AG10803 (cell line): ENCODE measurements at regions not wholly inside any gene's neighbourhood (a gene's known extent, or its start where the extent isn't known, plus 50 kb on each side); places are given as distances from the start of the nearest gene placed in this dataset.
"Not testable (repeated sequence)": the region's sequence is repeated elsewhere in the genome, so short reads cannot be mapped to it uniquely, and the experiment has no call there.

Experiments used
- DNase-seq: peaks from one replicate; pipeline ENCODE4 v3.0.0; 2010; ENCODE audit warnings: low read depth
- H3K4me3 ChIP-seq: 2 replicates; pipeline ENCODE4 v1.5.1; 2011; ENCODE audit warnings: mild to moderate bottlenecking, low read length, control low read depth
- TF ChIP-seq, protein P1 (sequence below): conservative IDR thresholded peaks from 2 replicates; pipeline ENCODE4 v1.5.1; 2011; ENCODE audit warnings: mild to moderate bottlenecking, low read length, control low read depth, inconsistent platforms

DNA sequence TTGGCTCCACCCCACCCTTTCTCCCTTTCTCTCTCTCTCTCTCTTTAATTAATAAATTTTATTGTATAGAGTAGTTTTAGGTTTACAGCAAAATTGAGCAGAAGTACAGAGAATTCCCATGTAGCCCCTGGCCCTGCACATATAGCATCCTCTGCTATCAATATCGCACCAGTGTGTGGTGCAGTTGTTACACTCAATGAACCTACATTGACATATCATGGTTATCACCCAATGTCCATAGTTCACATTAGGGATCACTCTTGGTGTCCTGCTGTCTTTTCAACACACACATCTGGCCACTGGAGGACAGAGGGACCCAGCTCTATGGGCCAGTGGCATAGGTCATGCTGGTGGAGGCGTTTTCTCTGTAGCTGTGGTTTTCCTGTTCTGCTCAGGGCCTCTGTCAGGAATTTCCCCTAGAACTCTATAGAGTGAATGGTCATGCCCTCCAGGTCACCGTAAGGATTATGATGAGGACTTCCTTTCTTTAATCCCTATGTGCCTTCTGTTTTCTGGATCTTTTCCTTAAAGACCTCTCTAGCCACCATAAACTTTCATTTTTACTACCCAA is 98.2 kb upstream of the NAV2 start:
- TF ChIP-seq, protein P1, sequence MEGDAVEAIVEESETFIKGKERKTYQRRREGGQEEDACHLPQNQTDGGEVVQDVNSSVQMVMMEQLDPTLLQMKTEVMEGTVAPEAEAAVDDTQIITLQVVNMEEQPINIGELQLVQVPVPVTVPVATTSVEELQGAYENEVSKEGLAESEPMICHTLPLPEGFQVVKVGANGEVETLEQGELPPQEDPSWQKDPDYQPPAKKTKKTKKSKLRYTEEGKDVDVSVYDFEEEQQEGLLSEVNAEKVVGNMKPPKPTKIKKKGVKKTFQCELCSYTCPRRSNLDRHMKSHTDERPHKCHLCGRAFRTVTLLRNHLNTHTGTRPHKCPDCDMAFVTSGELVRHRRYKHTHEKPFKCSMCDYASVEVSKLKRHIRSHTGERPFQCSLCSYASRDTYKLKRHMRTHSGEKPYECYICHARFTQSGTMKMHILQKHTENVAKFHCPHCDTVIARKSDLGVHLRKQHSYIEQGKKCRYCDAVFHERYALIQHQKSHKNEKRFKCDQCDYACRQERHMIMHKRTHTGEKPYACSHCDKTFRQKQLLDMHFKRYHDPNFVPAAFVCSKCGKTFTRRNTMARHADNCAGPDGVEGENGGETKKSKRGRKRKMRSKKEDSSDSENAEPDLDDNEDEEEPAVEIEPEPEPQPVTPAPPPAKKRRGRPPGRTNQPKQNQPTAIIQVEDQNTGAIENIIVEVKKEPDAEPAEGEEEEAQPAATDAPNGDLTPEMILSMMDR = no peak
- H3K4me3 ChIP-seq = no peak overlapping the region
- no peak for DNase-seq

- not testable (repeated sequence) for H3K4me3 ChIP-seq, DNase-seq
These were observed 100.6 kb upstream of the NAV2 start for GRCh38 chr11:19612025-19612424.

GRCh38 chr11:19607656-19608360 is 104.8 kb upstream of the NAV2 start:
- DNase-seq = no peak
- TF ChIP-seq, protein P1 = no peak
- H3K4me3 ChIP-seq = no peak overlapping the region

- H3K4me3 ChIP-seq = no peak overlapping the region
- TF ChIP-seq, protein P1 = no peak
- no peak for DNase-seq
These were observed 105.6 kb upstream of the NAV2 start for GRCh38 chr11:19606856-19607655.

DNA sequence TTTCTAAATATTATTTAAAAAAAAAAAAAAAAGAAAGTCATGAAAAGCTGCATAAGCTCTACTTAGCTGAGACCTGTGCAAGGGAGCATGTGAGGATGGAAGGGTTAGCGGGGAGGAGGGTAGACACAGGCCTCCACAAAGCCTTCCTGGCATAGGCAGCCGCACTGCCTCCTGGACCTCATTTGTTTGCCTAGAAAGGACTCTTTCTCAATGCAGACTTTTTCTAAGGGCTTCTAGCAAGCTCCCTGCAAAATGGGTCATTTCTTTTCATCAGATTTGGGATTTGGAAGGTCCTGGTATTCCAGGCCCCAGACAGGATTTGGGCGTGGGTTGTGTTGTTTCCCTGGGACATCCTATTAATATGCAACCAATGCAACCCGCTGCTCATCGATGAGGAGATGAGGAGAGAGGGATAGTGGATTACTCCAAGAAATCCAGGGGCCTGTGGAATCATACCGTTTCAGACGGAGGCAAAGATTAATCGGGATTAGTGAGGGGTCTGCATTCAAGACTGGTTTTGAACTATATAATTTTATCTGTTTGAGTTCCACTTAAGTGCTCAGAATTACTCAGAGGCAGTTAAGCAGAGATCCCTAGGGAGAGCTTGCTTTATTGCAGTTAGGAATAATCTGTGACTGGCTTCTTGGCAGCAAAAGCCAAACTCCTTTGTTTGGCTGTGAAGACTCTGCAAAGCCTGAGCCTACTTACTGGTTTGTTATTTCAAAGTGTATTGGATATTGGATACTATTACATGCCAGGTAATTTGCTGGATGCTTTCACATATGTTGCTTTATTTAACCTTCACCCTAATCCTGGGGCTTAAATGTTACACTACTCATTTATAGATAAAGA is 106.9 kb upstream of the NAV2 start:
- DNase-seq = peak; percentile 86
- no peak overlapping the region for H3K4me3 ChIP-seq
- TF ChIP-seq, protein P1 = no peak

GRCh38 chr11:19604679-19605375 is 107.8 kb upstream of the NAV2 start:
- no peak for DNase-seq
- H3K4me3 ChIP-seq = no peak overlapping the region
- TF ChIP-seq, protein P1 = no peak
